ENCODE measurements at regions not wholly inside any gene's neighbourhood (a gene's known extent, or its start where the extent isn't known, plus 50 kb on each side); places are given as distances from the start of the nearest gene placed in this dataset.

GRCh38 chr1:198003468-198003867, 86.3 kb downstream of the LHX9 start:
- H3K27ac ChIP-seq (ENCODE audit: low read length): no peak overlapping the region
- no peaks in the 10 kb centered on the region for H3K27me3 ChIP-seq (ENCODE audit: insufficient read depth, low read length, poor library complexity)
- no peaks in the 10 kb centered on the region for H4K20me1 ChIP-seq (ENCODE audit: insufficient read depth, low read length)
- H3K4me3 ChIP-seq (ENCODE audit: low read depth in 1 of 2, low read length in 2 of 2): no peak overlapping the region
- H3K9me3 ChIP-seq (ENCODE audit: insufficient read depth, low read length, severe bottlenecking): no peaks in the 10 kb centered on the region
- no peaks in the 10 kb centered on the region for H3K79me2 ChIP-seq (ENCODE audit: insufficient read depth, low read length)
- ATAC-seq (ENCODE audit: insufficient read depth, low read depth) (no peak), DNase-seq (no peak)
- no peak for TF ChIP-seq EZH2 (IDR thresholded peaks at IDR 0.05; ENCODE audit: borderline replicate concordance, low read depth, low read length, severe bottlenecking)
- TF ChIP-seq CTCF (IDR thresholded peaks at IDR 0.05; ENCODE audit: borderline replicate concordance, extremely low read depth, low read length, poor library complexity, severe bottlenecking): no peak
- H3K4me2 ChIP-seq (ENCODE audit: insufficient read depth, low read length): no peak overlapping the region
- H2AFZ ChIP-seq (ENCODE audit: low read depth, low read length): no peak overlapping the region
- no peaks in the 10 kb centered on the region for H3K36me3 ChIP-seq (ENCODE audit: insufficient read depth, low read length)
- H3K4me1 ChIP-seq (ENCODE audit: insufficient read depth, low read length): no peaks in the 10 kb centered on the region
- H3K9ac ChIP-seq (ENCODE audit: low read depth, low read length): no peak overlapping the region

GRCh38 chr1:198007011-198007410, 89.8 kb downstream of the LHX9 start:
- DNase-seq: no peak
- Histone ChIP-seq H2AFZ (ENCODE audit: low read depth, low read length) (no peak overlapping the region), H3K9ac (ENCODE audit: low read depth, low read length) (no peak overlapping the region), H3K36me3 (ENCODE audit: insufficient read depth, low read length) (no peaks in the 10 kb centered on the region), H3K4me3 (ENCODE audit: low read depth in 1 of 2, low read length in 2 of 2) (no peak overlapping the region), H3K4me1 (ENCODE audit: insufficient read depth, low read length) (no peaks in the 10 kb centered on the region), H3K4me2 (ENCODE audit: insufficient read depth, low read length) (no peak overlapping the region), H3K79me2 (ENCODE audit: insufficient read depth, low read length) (no peaks in the 10 kb centered on the region), H3K9me3 (ENCODE audit: insufficient read depth, low read length, severe bottlenecking) (peaks cover 27% of the 10 kb centered on the region), H3K27ac (ENCODE audit: low read length) (no peak overlapping the region), H3K27me3 (ENCODE audit: insufficient read depth, low read length, poor library complexity) (no peaks in the 10 kb centered on the region), H4K20me1 (ENCODE audit: insufficient read depth, low read length) (no peaks in the 10 kb centered on the region)
- TF ChIP-seq EZH2 (IDR thresholded peaks at IDR 0.05; ENCODE audit: borderline replicate concordance, low read depth, low read length, severe bottlenecking) (no peak), CTCF (IDR thresholded peaks at IDR 0.05; ENCODE audit: borderline replicate concordance, extremely low read depth, low read length, poor library complexity, severe bottlenecking) (no peak)
- no peak for ATAC-seq (ENCODE audit: insufficient read depth, low read depth)

- no peaks in the 10 kb centered on the region for H4K20me1 ChIP-seq (ENCODE audit: insufficient read depth, low read length)
- ATAC-seq (ENCODE audit: insufficient read depth, low read depth): no peak
- H3K4me2 ChIP-seq (ENCODE audit: insufficient read depth, low read length): no peak overlapping the region
- H2AFZ ChIP-seq (ENCODE audit: low read depth, low read length): no peak overlapping the region
- no peaks in the 10 kb centered on the region for H3K27me3 ChIP-seq (ENCODE audit: insufficient read depth, low read length, poor library complexity)
- H3K9me3 ChIP-seq (ENCODE audit: insufficient read depth, low read length, severe bottlenecking): peaks cover 27% of the 10 kb centered on the region
- no peak overlapping the region for H3K27ac ChIP-seq (ENCODE audit: low read length)
- H3K9ac ChIP-seq (ENCODE audit: low read depth, low read length): no peak overlapping the region
- no peaks in the 10 kb centered on the region for H3K4me1 ChIP-seq (ENCODE audit: insufficient read depth, low read length)
- no peak for TF ChIP-seq EZH2 (IDR thresholded peaks at IDR 0.05; ENCODE audit: borderline replicate concordance, low read depth, low read length, severe bottlenecking)
- TF ChIP-seq CTCF (IDR thresholded peaks at IDR 0.05; ENCODE audit: borderline replicate concordance, extremely low read depth, low read length, poor library complexity, severe bottlenecking): no peak
- DNase-seq: no peak
- no peaks in the 10 kb centered on the region for H3K36me3 ChIP-seq (ENCODE audit: insufficient read depth, low read length)
- H3K4me3 ChIP-seq (ENCODE audit: low read depth in 1 of 2, low read length in 2 of 2): no peak overlapping the region
- H3K79me2 ChIP-seq (ENCODE audit: insufficient read depth, low read length): no peaks in the 10 kb centered on the region
Observed at GRCh38 chr1:198007687-198008607, 90.8 kb downstream of the LHX9 start.

Data from DND-41 (cell line).